ENCODE measurements at regions not wholly inside any gene's neighbourhood (a gene's known extent, or its start where the extent isn't known, plus 50 kb on each side); places are given as distances from the start of the nearest gene placed in this dataset.

- TF ChIP-seq CTCF (IDR thresholded peaks at IDR 0.05) (no peak), POLR2A (IDR thresholded peaks at IDR 0.05) (no peak)
These were observed 1132.0 kb downstream of the SORCS1 start for GRCh38 chr10:106032450-106033002.

Data from lower leg skin (tissue), 3 donors.